ENCODE measurements at regions not wholly inside any gene's neighbourhood (a gene's known extent, or its start where the extent isn't known, plus 50 kb on each side); places are given as distances from the start of the nearest gene placed in this dataset.

DNA sequence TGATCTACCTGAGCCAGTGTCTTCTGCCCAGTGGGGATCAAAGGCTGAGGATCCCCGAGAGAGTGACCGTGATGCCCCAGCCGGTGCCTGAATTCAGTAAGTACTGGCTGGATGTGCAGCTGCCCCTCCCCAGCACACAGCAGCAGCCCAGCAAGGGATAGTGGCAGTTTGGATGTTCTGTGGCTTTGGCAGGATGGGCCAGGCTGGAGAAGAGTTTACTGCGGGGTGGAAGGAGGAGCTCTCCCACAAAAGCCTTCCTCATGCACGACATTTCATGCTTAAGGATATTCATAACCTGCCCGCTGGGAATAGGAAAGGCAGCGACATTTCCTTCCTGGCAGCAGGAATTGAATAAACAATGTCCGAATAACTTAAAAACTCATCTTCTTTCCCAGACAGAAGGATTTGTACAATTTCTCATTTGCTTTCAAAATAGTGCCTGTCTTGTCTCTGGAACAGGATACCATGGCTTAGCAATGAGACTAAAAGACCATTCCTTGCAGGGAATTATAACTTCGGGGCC is 135.6 kb upstream of the PRMT8 start:
- no peak for TF ChIP-seq CTCF (conservative IDR thresholded peaks at IDR 0.05; ENCODE audit: low read depth in 2 of 2)
- no peak for TF ChIP-seq ZNF331 (CRISPR knock-in tag; IDR thresholded peaks at IDR 0.05; ENCODE audit: low read depth)
- TF ChIP-seq POLR2AphosphoS5 (IDR thresholded peaks at IDR 0.05; ENCODE audit: low read depth), result no peak
- TF ChIP-seq STAT1 (IDR thresholded peaks at IDR 0.05; ENCODE audit: unreplicated experiment), result no peak
- TF ChIP-seq, protein P1, sequence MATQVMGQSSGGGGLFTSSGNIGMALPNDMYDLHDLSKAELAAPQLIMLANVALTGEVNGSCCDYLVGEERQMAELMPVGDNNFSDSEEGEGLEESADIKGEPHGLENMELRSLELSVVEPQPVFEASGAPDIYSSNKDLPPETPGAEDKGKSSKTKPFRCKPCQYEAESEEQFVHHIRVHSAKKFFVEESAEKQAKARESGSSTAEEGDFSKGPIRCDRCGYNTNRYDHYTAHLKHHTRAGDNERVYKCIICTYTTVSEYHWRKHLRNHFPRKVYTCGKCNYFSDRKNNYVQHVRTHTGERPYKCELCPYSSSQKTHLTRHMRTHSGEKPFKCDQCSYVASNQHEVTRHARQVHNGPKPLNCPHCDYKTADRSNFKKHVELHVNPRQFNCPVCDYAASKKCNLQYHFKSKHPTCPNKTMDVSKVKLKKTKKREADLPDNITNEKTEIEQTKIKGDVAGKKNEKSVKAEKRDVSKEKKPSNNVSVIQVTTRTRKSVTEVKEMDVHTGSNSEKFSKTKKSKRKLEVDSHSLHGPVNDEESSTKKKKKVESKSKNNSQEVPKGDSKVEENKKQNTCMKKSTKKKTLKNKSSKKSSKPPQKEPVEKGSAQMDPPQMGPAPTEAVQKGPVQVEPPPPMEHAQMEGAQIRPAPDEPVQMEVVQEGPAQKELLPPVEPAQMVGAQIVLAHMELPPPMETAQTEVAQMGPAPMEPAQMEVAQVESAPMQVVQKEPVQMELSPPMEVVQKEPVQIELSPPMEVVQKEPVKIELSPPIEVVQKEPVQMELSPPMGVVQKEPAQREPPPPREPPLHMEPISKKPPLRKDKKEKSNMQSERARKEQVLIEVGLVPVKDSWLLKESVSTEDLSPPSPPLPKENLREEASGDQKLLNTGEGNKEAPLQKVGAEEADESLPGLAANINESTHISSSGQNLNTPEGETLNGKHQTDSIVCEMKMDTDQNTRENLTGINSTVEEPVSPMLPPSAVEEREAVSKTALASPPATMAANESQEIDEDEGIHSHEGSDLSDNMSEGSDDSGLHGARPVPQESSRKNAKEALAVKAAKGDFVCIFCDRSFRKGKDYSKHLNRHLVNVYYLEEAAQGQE (IDR thresholded peaks at IDR 0.05; ENCODE audit: unreplicated experiment), result no peak
- no peak for TF ChIP-seq EZH2phosphoT487 (IDR thresholded peaks at IDR 0.05; ENCODE audit: unreplicated experiment)
- no peak for TF ChIP-seq JUNB (IDR thresholded peaks at IDR 0.05; ENCODE audit: unreplicated experiment)
- TF ChIP-seq EZH2 (IDR thresholded peaks at IDR 0.05; ENCODE audit: low read depth, unreplicated experiment), result no peak
- TF ChIP-seq, protein P2, sequence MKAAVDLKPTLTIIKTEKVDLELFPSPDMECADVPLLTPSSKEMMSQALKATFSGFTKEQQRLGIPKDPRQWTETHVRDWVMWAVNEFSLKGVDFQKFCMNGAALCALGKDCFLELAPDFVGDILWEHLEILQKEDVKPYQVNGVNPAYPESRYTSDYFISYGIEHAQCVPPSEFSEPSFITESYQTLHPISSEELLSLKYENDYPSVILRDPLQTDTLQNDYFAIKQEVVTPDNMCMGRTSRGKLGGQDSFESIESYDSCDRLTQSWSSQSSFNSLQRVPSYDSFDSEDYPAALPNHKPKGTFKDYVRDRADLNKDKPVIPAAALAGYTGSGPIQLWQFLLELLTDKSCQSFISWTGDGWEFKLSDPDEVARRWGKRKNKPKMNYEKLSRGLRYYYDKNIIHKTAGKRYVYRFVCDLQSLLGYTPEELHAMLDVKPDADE (IDR thresholded peaks at IDR 0.05), result no peak

Data from GM23338 (cell line).